ENCODE measurements at regions not wholly inside any gene's neighbourhood (a gene's known extent, or its start where the extent isn't known, plus 50 kb on each side); places are given as distances from the start of the nearest gene placed in this dataset.

- DNase-seq (ENCODE audit: low read depth in 1 of 2, low spot score in 1 of 2): no peak
- no peak overlapping the region for H3K27ac ChIP-seq (replicated peaks)
- no peak for TF ChIP-seq REST (IDR thresholded peaks at IDR 0.05; ENCODE audit: insufficient replicate concordance, low read depth)
- TF ChIP-seq POLR2AphosphoS5 (IDR thresholded peaks at IDR 0.05; ENCODE audit: low read depth): no peak
- TF ChIP-seq SPI1 (IDR thresholded peaks at IDR 0.05; ENCODE audit: borderline replicate concordance, low read depth): no peak
- no peak for TF ChIP-seq CTCF (IDR thresholded peaks at IDR 0.05; ENCODE audit: insufficient read depth, low read length)
- TF ChIP-seq GABPA (IDR thresholded peaks at IDR 0.05; ENCODE audit: low read depth): no peak
- peaks cover 3% of the 10 kb centered on the region for H3K27me3 ChIP-seq (ENCODE audit: insufficient read depth, poor library complexity, severe bottlenecking)
- H3K4me3 ChIP-seq (replicated peaks; ENCODE audit: insufficient read depth, low read length): no peak overlapping the region
Measured at GRCh38 chr2:216300906-216301305, 71.4 kb downstream of the MARCHF4 start.

GRCh38 chr2:216299588-216299987 lies 72.7 kb downstream of the MARCHF4 start:
- Histone ChIP-seq H3K4me3 (replicated peaks; ENCODE audit: insufficient read depth, low read length) (no peak overlapping the region), H3K27ac (replicated peaks) (no peak overlapping the region), H3K27me3 (ENCODE audit: insufficient read depth, poor library complexity, severe bottlenecking) (peaks cover 3% of the 10 kb centered on the region)
- TF ChIP-seq REST (IDR thresholded peaks at IDR 0.05; ENCODE audit: insufficient replicate concordance, low read depth) (no peak), SPI1 (IDR thresholded peaks at IDR 0.05; ENCODE audit: borderline replicate concordance, low read depth) (no peak), CTCF (IDR thresholded peaks at IDR 0.05; ENCODE audit: insufficient read depth, low read length) (no peak), GABPA (IDR thresholded peaks at IDR 0.05; ENCODE audit: low read depth) (no peak), POLR2AphosphoS5 (IDR thresholded peaks at IDR 0.05; ENCODE audit: low read depth) (no peak)
- no peak for DNase-seq (ENCODE audit: low read depth in 1 of 2, low spot score in 1 of 2)

- Histone ChIP-seq H3K27ac (replicated peaks) (no peak overlapping the region), H3K27me3 (ENCODE audit: insufficient read depth, poor library complexity, severe bottlenecking) (peaks cover 3% of the 10 kb centered on the region), H3K4me3 (replicated peaks; ENCODE audit: insufficient read depth, low read length) (no peak overlapping the region)
- no peak for DNase-seq (ENCODE audit: low read depth in 1 of 2, low spot score in 1 of 2)
- no peak for TF ChIP-seq GABPA (IDR thresholded peaks at IDR 0.05; ENCODE audit: low read depth)
- no peak for TF ChIP-seq REST (IDR thresholded peaks at IDR 0.05; ENCODE audit: insufficient replicate concordance, low read depth)
- no peak for TF ChIP-seq CTCF (IDR thresholded peaks at IDR 0.05; ENCODE audit: insufficient read depth, low read length)
- no peak for TF ChIP-seq SPI1 (IDR thresholded peaks at IDR 0.05; ENCODE audit: borderline replicate concordance, low read depth)
- no peak for TF ChIP-seq POLR2AphosphoS5 (IDR thresholded peaks at IDR 0.05; ENCODE audit: low read depth)
Measured at GRCh38 chr2:216298719-216299495, 73.4 kb downstream of the MARCHF4 start.

All from HL-60 (cell line).